ENCODE measurements at regions not wholly inside any gene's neighbourhood (a gene's known extent, or its start where the extent isn't known, plus 50 kb on each side); places are given as distances from the start of the nearest gene placed in this dataset.

- DNase-seq, result no peak
- no peaks in the 10 kb centered on the region for H3K36me3 ChIP-seq
- WGBS, 5 donors, result 65 to 76% (median 66%) methylated on average over 3 of the region's 3 CpGs
- H3K27ac ChIP-seq, result no peak overlapping the region
- no peak overlapping the region for H3K4me3 ChIP-seq
- TF ChIP-seq POLR2AphosphoS5 (IDR thresholded peaks at IDR 0.05) (no peak), CTCF (IDR thresholded peaks at IDR 0.05 in 8 of 11, conservative IDR thresholded peaks at IDR 0.05 in 3 of 11) (no peak), POLR2A (IDR thresholded peaks at IDR 0.05) (no peak)
- no peaks in the 10 kb centered on the region for H3K4me1 ChIP-seq
- peaks cover 0 to 37% (median 27%) of the 10 kb centered on the region in 8 donors for H3K9me3 ChIP-seq
- intact Hi-C loops (cut with DNase I; ENCODE audit: low total_unique reads), result no loop called here
- H3K27me3 ChIP-seq (replicated peaks in 1 of 7), result no peaks in the 10 kb centered on the region
Measured at GRCh38 chr4:92035666-92036065, 268.1 kb upstream of the GRID2 start.

GRCh38 chr4:92045718-92046117 lies 258.0 kb upstream of the GRID2 start:
- no peak overlapping the region for H3K4me3 ChIP-seq
- H3K9me3 ChIP-seq, result peaks cover 0 to 13% (median 0%) of the 10 kb centered on the region in 8 donors
- TF ChIP-seq CTCF (IDR thresholded peaks at IDR 0.05 in 8 of 11, conservative IDR thresholded peaks at IDR 0.05 in 3 of 11), result no peak
- no peak for TF ChIP-seq POLR2AphosphoS5 (IDR thresholded peaks at IDR 0.05)
- no peak for TF ChIP-seq POLR2A (IDR thresholded peaks at IDR 0.05)
- 88 to 96% (median 90%) methylated on average over 13 of the region's 13 CpGs for WGBS, 5 donors
- no peaks in the 10 kb centered on the region for H3K36me3 ChIP-seq
- no peaks in the 10 kb centered on the region for H3K27me3 ChIP-seq (replicated peaks in 1 of 7)
- no peak for DNase-seq
- H3K27ac ChIP-seq, result no peak overlapping the region
- H3K4me1 ChIP-seq, result no peaks in the 10 kb centered on the region
- intact Hi-C loops (cut with DNase I; ENCODE audit: low total_unique reads), result no loop called here

GRCh38 chr4:92047209-92047875 lies 256.4 kb upstream of the GRID2 start:
- intact Hi-C loops (cut with DNase I; ENCODE audit: low total_unique reads), result no loop called here
- WGBS, 5 donors, result 54 to 78% (median 73%) methylated on average over 2 of the region's 2 CpGs

More at GRCh38 chr4:92047209-92047875, 256.4 kb upstream of the GRID2 start:
- Histone ChIP-seq H3K4me1 (no peaks in the 10 kb centered on the region), H3K27ac (no peak overlapping the region), H3K36me3 (no peaks in the 10 kb centered on the region), H3K4me3 (no peak overlapping the region), H3K27me3 (replicated peaks in 1 of 7) (no peaks in the 10 kb centered on the region), H3K9me3 (peaks cover 0 to 29% (median 14%) of the 10 kb centered on the region in 8 donors)
- TF ChIP-seq POLR2A (IDR thresholded peaks at IDR 0.05) (no peak), POLR2AphosphoS5 (IDR thresholded peaks at IDR 0.05) (no peak), CTCF (IDR thresholded peaks at IDR 0.05 in 8 of 11, conservative IDR thresholded peaks at IDR 0.05 in 3 of 11) (no peak)
- DNase-seq, result no peak

Measured in spleen (tissue), 11 donors.